ENCODE measurements at regions not wholly inside any gene's neighbourhood (a gene's known extent, or its start where the extent isn't known, plus 50 kb on each side); places are given as distances from the start of the nearest gene placed in this dataset.
"Not testable (repeated sequence)": the region's sequence is repeated elsewhere in the genome, so short reads cannot be mapped to it uniquely, and the experiment has no call there.

DNA sequence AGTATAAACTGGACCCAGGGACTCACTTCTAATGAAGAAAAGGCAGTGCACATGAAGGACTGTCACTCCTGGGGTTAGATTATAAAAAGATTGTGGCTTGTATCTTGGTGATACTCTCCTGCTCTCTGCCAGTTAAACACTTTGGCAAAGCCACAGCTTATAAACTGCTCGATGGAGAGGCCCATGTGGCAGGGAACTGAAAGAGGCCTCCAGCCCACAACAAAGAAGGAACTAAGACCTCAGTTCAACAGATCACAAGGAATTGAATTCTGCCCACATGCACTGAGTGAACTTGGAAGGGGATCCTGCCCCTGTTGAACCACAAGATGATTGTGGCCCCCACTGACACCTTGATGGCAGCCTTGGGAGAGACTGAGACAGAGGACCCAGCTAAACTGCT is 363.8 kb downstream of the CBLN4 start:
- no peak for DNase-seq (ENCODE audit: low spot score)
- TF ChIP-seq EZH2phosphoT487 (IDR thresholded peaks at IDR 0.05; ENCODE audit: low read depth, severe bottlenecking, unreplicated experiment): no peak
- TF ChIP-seq CTCF (IDR thresholded peaks at IDR 0.05; ENCODE audit: poor library complexity): no peak
- no peak for TF ChIP-seq EZH2 (IDR thresholded peaks at IDR 0.05; ENCODE audit: borderline replicate concordance)
- H3K9me2 ChIP-seq (replicated peaks; ENCODE audit: insufficient read depth): no peaks in the 10 kb centered on the region
- no peaks in the 10 kb centered on the region for H3K4me1 ChIP-seq (ENCODE audit: insufficient read depth)
- no peak overlapping the region for H3K4me3 ChIP-seq
- no peak overlapping the region for H3K4me2 ChIP-seq
- no peaks in the 10 kb centered on the region for H3K27me3 ChIP-seq
- no peaks in the 10 kb centered on the region for H4K20me1 ChIP-seq (ENCODE audit: insufficient read depth, poor library complexity, severe bottlenecking)
- no peaks in the 10 kb centered on the region for H3K79me2 ChIP-seq
- H3K9me3 ChIP-seq (ENCODE audit: low read depth): no peaks in the 10 kb centered on the region
- no peaks in the 10 kb centered on the region for H3K36me3 ChIP-seq (replicated peaks; ENCODE audit: insufficient read depth, low read depth)
- H2AFZ ChIP-seq: no peak overlapping the region
- no peak overlapping the region for H3K27ac ChIP-seq
- 63% methylated on average over 1 of the region's 1 CpG for WGBS (ENCODE audit: low lambda C conversion rate, missing lambda C conversion rate)

- TF ChIP-seq CTCF (IDR thresholded peaks at IDR 0.05; ENCODE audit: poor library complexity) (no peak), EZH2phosphoT487 (IDR thresholded peaks at IDR 0.05; ENCODE audit: low read depth, severe bottlenecking, unreplicated experiment) (no peak), EZH2 (IDR thresholded peaks at IDR 0.05; ENCODE audit: borderline replicate concordance) (no peak)
- H3K79me2 ChIP-seq: no peaks in the 10 kb centered on the region
- H3K4me2 ChIP-seq: no peak overlapping the region
- H3K27me3 ChIP-seq: no peaks in the 10 kb centered on the region
- no peaks in the 10 kb centered on the region for H3K9me2 ChIP-seq (replicated peaks; ENCODE audit: insufficient read depth)
- no peak overlapping the region for H3K27ac ChIP-seq
- no peaks in the 10 kb centered on the region for H4K20me1 ChIP-seq (ENCODE audit: insufficient read depth, poor library complexity, severe bottlenecking)
- DNase-seq (ENCODE audit: low spot score): no peak
- H2AFZ ChIP-seq: no peak overlapping the region
- WGBS (ENCODE audit: low lambda C conversion rate, missing lambda C conversion rate): 83% methylated on average over 2 of the region's 2 CpGs
- no peaks in the 10 kb centered on the region for H3K9me3 ChIP-seq (ENCODE audit: low read depth)
- H3K4me3 ChIP-seq: no peak overlapping the region
- H3K36me3 ChIP-seq (replicated peaks; ENCODE audit: insufficient read depth, low read depth): no peaks in the 10 kb centered on the region
- no peaks in the 10 kb centered on the region for H3K4me1 ChIP-seq (ENCODE audit: insufficient read depth)
Measured at GRCh38 chr20:55635870-55636269, 369.4 kb downstream of the CBLN4 start.

DNA sequence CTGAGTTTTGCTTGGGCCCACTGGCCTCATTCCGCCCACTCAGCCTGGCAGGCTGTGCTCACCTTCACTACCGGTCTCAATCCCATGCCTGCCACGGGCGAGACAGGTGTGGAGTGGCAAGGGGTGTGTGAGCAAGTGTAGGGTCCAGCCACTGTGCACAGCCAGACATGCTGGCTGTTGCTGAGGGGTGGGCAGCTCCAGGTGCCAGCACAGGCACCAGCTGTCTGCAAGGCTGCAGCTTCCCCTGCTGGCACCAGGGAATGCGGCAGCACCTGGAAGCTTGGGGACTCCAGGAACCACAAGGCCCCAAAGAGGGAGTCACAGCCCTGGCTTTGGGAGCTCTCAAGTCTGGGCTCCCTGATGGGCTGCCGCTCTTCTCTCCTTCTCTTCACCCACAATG is 372.7 kb downstream of the CBLN4 start:
- Histone ChIP-seq H2AFZ (no peak overlapping the region), H3K79me2 (no peaks in the 10 kb centered on the region)

GRCh38 chr20:55629143-55629542 is 376.2 kb downstream of the CBLN4 start:
- H2AFZ ChIP-seq; H3K9me3 ChIP-seq (ENCODE audit: low read depth); H3K9me2 ChIP-seq (replicated peaks; ENCODE audit: insufficient read depth); H3K4me2 ChIP-seq; H3K36me3 ChIP-seq (replicated peaks; ENCODE audit: insufficient read depth, low read depth); H3K79me2 ChIP-seq; H3K27ac ChIP-seq; H3K4me1 ChIP-seq (ENCODE audit: insufficient read depth); DNase-seq (ENCODE audit: low spot score); H4K20me1 ChIP-seq (ENCODE audit: insufficient read depth, poor library complexity, severe bottlenecking); H3K27me3 ChIP-seq; H3K4me3 ChIP-seq: not testable (repeated sequence)
- WGBS (ENCODE audit: low lambda C conversion rate, missing lambda C conversion rate): 96% methylated on average over 4 of the region's 4 CpGs

More for the DNA sequence above, 372.7 kb downstream of the CBLN4 start:
- WGBS (ENCODE audit: low lambda C conversion rate, missing lambda C conversion rate): 92% methylated on average over 6 of the region's 6 CpGs
- no peak overlapping the region for H3K27ac ChIP-seq
- H3K9me3 ChIP-seq (ENCODE audit: low read depth): no peaks in the 10 kb centered on the region
- no peaks in the 10 kb centered on the region for H3K4me1 ChIP-seq (ENCODE audit: insufficient read depth)
- H4K20me1 ChIP-seq (ENCODE audit: insufficient read depth, poor library complexity, severe bottlenecking): no peaks in the 10 kb centered on the region
- H3K4me3 ChIP-seq: no peak overlapping the region
- no peaks in the 10 kb centered on the region for H3K27me3 ChIP-seq
- H3K9me2 ChIP-seq (replicated peaks; ENCODE audit: insufficient read depth): no peaks in the 10 kb centered on the region
- TF ChIP-seq EZH2phosphoT487 (IDR thresholded peaks at IDR 0.05; ENCODE audit: low read depth, severe bottlenecking, unreplicated experiment) (no peak), CTCF (IDR thresholded peaks at IDR 0.05; ENCODE audit: poor library complexity) (no peak), EZH2 (IDR thresholded peaks at IDR 0.05; ENCODE audit: borderline replicate concordance) (no peak)
- no peaks in the 10 kb centered on the region for H3K36me3 ChIP-seq (replicated peaks; ENCODE audit: insufficient read depth, low read depth)
- DNase-seq (ENCODE audit: low spot score): no peak
- H3K4me2 ChIP-seq: no peak overlapping the region
